ENCODE measurements at regions not wholly inside any gene's neighbourhood (a gene's known extent, or its start where the extent isn't known, plus 50 kb on each side); places are given as distances from the start of the nearest gene placed in this dataset.

DNA sequence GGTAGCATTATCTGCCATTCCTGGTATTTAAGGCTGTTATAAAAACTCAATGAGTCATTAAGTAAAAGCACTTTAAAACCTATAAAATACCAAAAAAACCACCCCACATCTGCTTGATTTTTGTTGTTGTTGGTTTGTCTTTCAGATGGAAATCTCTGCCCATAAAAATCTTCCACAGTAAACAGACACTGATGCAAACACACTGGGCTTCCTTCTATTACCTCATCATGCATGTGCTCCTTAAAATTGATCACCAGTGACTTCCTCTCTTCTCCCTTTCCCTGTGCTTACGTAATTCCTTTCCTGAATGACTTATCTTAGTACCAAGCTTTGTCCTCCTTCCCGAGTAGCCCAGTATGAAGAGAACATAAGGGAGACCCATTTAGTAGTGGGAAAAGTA is 167.2 kb downstream of the EVX1 start:
- POLR2A ChIA-PET = no interaction called here
- Histone ChIP-seq H3K36me3 (ENCODE audit: control insufficient read depth in 1 of 2, insufficient read depth in 2 of 2, low read length in 2 of 2) (no peaks in the 10 kb centered on the region), H3K9me3 (ENCODE audit: control insufficient read depth in 1 of 2, insufficient read depth in 1 of 2, low read depth in 1 of 2, low read length in 2 of 2) (no peaks in the 10 kb centered on the region), H3K27me3 (ENCODE audit: insufficient read depth, low read length) (no peaks in the 10 kb centered on the region), H3K4me2 (ENCODE audit: low read length) (no peak overlapping the region), H4K20me1 (ENCODE audit: insufficient read depth) (no peaks in the 10 kb centered on the region), H3K4me3 (replicated peaks in 1 of 2; ENCODE audit: low read depth in 1 of 2, low read length in 2 of 2) (no peak overlapping the region), H3K27ac (ENCODE audit: low read depth, low read length) (no peak overlapping the region), H3K9ac (ENCODE audit: low read length) (no peak overlapping the region), H3K79me2 (ENCODE audit: insufficient read depth, low read length) (no peaks in the 10 kb centered on the region), H2AFZ (ENCODE audit: low read depth, low read length, poor library complexity, severe bottlenecking) (no peak overlapping the region), H3K4me1 (ENCODE audit: control insufficient read depth in 1 of 2, insufficient read depth in 2 of 2, low read length in 2 of 2) (no peaks in the 10 kb centered on the region), H3K9me2 (ENCODE audit: insufficient read depth) (no peaks in the 10 kb centered on the region)
- no TSS peak for BruUV-seq (replicated peaks)
- intact Hi-C loops (cut with micrococcal nuclease) = no loop called here
- no peak for DNase-seq (ENCODE audit: low read depth, low spot score)
- TF ChIP-seq ZBTB33 (IDR thresholded peaks at IDR 0.05; ENCODE audit: extremely low read depth, insufficient replicate concordance, low read length) (no peak), ZFX (IDR thresholded peaks at IDR 0.05) (no peak), POLR2A (IDR thresholded peaks at IDR 0.05; ENCODE audit: borderline replicate concordance, extremely low read depth, insufficient read depth, insufficient read length) (no peak), CTCF (IDR thresholded peaks at IDR 0.05 in 2 of 3, conservative IDR thresholded peaks at IDR 0.05 in 1 of 3; ENCODE audit: borderline replicate concordance in 1 of 3, insufficient read depth in 1 of 3, low read depth in 2 of 3, low read length in 2 of 3) (no peak), FOSL1 (IDR thresholded peaks at IDR 0.05; ENCODE audit: low read depth) (no peak), POLR2AphosphoS5 (IDR thresholded peaks at IDR 0.05; ENCODE audit: low read depth, low read length) (no peak), CBX3 (IDR thresholded peaks at IDR 0.05; ENCODE audit: low read depth) (no peak), EZH2phosphoT487 (IDR thresholded peaks at IDR 0.05; ENCODE audit: borderline replicate concordance) (no peak), ZNF274 (IDR thresholded peaks at IDR 0.05; ENCODE audit: low read depth, low read length) (no peak), EGR1 (IDR thresholded peaks at IDR 0.05; ENCODE audit: low read depth) (no peak), EZH2 (IDR thresholded peaks at IDR 0.05) (no peak), SP1 (IDR thresholded peaks at IDR 0.05; ENCODE audit: low read depth) (no peak)
- TF ChIP-seq, protein P1, sequence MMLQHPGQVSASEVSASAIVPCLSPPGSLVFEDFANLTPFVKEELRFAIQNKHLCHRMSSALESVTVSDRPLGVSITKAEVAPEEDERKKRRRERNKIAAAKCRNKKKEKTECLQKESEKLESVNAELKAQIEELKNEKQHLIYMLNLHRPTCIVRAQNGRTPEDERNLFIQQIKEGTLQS (IDR thresholded peaks at IDR 0.05) = no peak
- TF ChIP-seq, protein P2, sequence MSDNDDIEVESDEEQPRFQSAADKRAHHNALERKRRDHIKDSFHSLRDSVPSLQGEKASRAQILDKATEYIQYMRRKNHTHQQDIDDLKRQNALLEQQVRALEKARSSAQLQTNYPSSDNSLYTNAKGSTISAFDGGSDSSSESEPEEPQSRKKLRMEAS (IDR thresholded peaks at IDR 0.05) = no peak
- RAD21 ChIA-PET (ENCODE audit: low non-redundant PET in 1 of 2, low total read pairs in 2 of 2, uncharacterized antibody in 2 of 2, unreplicated experiment in 2 of 2) = interaction anchor here in 1 of 2 experiments (1.0 kb wide), 1 partner anchor 186 kb away, joined by 3 read pairs; no protein-coding TSS in a partner anchor
- CTCF ChIA-PET = no interaction called here
- ATAC-seq = no peak
